ENCODE measurements at regions not wholly inside any gene's neighbourhood (a gene's known extent, or its start where the extent isn't known, plus 50 kb on each side); places are given as distances from the start of the nearest gene placed in this dataset.

DNA sequence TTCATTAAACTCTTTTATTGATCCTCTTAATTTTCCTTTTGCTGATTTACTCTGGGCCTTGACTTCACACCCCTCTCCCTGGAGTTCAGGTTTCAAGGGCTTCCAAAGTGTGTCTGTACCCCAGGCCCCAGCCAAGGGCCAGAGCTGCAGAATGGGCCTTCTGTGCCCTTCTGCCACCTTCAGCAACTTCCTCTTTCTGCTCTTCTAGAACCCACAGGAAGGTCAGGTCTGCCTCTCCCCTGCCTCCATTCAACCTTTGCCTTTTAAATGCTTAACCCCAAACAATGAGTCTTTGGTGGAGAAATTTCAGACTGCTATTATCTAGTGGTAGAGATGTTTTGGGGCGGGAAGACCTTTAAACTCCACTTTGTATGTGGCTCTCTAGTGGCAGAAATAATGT is 63.1 kb downstream of the TSN start:
- TF ChIP-seq, protein P1, sequence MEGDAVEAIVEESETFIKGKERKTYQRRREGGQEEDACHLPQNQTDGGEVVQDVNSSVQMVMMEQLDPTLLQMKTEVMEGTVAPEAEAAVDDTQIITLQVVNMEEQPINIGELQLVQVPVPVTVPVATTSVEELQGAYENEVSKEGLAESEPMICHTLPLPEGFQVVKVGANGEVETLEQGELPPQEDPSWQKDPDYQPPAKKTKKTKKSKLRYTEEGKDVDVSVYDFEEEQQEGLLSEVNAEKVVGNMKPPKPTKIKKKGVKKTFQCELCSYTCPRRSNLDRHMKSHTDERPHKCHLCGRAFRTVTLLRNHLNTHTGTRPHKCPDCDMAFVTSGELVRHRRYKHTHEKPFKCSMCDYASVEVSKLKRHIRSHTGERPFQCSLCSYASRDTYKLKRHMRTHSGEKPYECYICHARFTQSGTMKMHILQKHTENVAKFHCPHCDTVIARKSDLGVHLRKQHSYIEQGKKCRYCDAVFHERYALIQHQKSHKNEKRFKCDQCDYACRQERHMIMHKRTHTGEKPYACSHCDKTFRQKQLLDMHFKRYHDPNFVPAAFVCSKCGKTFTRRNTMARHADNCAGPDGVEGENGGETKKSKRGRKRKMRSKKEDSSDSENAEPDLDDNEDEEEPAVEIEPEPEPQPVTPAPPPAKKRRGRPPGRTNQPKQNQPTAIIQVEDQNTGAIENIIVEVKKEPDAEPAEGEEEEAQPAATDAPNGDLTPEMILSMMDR (conservative IDR thresholded peaks at IDR 0.05; ENCODE audit: control insufficient read depth, insufficient read depth, low read depth, low read length), result no peak
- no peak for DNase-seq (ENCODE audit: low read depth)
- H3K4me3 ChIP-seq (ENCODE audit: control insufficient read depth, low read depth, low read length), result no peak overlapping the region

GRCh38 chr2:121819846-121820245 is 64.4 kb downstream of the TSN start:
- TF ChIP-seq, protein P1 (conservative IDR thresholded peaks at IDR 0.05; ENCODE audit: control insufficient read depth, insufficient read depth, low read depth, low read length), result no peak
- H3K4me3 ChIP-seq (ENCODE audit: control insufficient read depth, low read depth, low read length), result no peak overlapping the region
- DNase-seq (ENCODE audit: low read depth), result no peak

DNA sequence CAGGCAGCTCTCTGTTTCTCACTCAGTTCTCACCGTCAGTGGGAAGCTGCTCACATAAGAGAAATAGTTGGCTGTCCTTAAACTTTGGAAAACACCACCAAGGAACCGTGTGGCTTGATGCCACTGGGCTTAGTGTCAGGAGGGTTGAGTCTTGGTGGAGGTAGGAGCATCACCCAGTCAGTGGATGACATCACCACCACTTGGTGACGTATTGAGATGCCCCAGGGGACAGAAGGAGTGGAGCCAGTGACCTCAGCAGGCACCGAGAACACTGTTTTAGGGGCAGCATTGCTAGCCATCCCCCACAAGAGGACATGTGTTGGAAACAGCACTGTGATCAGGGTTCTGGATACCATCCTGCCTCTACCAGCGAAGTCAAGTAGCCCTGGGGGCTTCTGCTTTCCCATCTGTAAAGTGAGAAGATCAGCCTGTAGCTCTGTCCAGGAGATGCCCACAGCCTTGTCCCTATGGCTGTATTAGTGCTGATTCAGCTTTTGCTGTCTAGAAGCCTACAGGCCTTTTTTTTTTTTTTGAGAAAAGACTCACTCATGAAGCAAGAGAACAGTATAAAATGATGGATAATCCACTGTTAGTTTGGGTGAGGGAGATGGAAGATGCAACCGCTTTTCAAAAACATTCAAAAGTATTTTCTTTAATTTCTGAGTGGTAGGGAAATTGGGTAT is 66.2 kb downstream of the TSN start:
- TF ChIP-seq, protein P1 (conservative IDR thresholded peaks at IDR 0.05; ENCODE audit: control insufficient read depth, insufficient read depth, low read depth, low read length), result no peak
- H3K4me3 ChIP-seq (ENCODE audit: control insufficient read depth, low read depth, low read length), result no peak overlapping the region
- peak; percentile 21 for DNase-seq (ENCODE audit: low read depth)

- DNase-seq (ENCODE audit: low read depth), result no peak
- TF ChIP-seq, protein P1 (conservative IDR thresholded peaks at IDR 0.05; ENCODE audit: control insufficient read depth, insufficient read depth, low read depth, low read length), result no peak
- no peak overlapping the region for H3K4me3 ChIP-seq (ENCODE audit: control insufficient read depth, low read depth, low read length)
Observed at GRCh38 chr2:121824264-121824663, 68.8 kb downstream of the TSN start.

GRCh38 chr2:121825003-121825950 is 69.8 kb downstream of the TSN start:
- TF ChIP-seq, protein P1 (conservative IDR thresholded peaks at IDR 0.05; ENCODE audit: control insufficient read depth, insufficient read depth, low read depth, low read length), result no peak
- DNase-seq (ENCODE audit: low read depth), result no peak
- no peak overlapping the region for H3K4me3 ChIP-seq (ENCODE audit: control insufficient read depth, low read depth, low read length)

- TF ChIP-seq, protein P1 (conservative IDR thresholded peaks at IDR 0.05; ENCODE audit: control insufficient read depth, insufficient read depth, low read depth, low read length), result no peak
- DNase-seq (ENCODE audit: low read depth), result no peak
- H3K4me3 ChIP-seq (ENCODE audit: control insufficient read depth, low read depth, low read length), result no peak overlapping the region
Observed at GRCh38 chr2:121826036-121826435, 70.6 kb downstream of the TSN start.

Measured in fibroblast of mammary gland (primary cell).